ENCODE measurements at regions not wholly inside any gene's neighbourhood (a gene's known extent, or its start where the extent isn't known, plus 50 kb on each side); places are given as distances from the start of the nearest gene placed in this dataset.

DNA sequence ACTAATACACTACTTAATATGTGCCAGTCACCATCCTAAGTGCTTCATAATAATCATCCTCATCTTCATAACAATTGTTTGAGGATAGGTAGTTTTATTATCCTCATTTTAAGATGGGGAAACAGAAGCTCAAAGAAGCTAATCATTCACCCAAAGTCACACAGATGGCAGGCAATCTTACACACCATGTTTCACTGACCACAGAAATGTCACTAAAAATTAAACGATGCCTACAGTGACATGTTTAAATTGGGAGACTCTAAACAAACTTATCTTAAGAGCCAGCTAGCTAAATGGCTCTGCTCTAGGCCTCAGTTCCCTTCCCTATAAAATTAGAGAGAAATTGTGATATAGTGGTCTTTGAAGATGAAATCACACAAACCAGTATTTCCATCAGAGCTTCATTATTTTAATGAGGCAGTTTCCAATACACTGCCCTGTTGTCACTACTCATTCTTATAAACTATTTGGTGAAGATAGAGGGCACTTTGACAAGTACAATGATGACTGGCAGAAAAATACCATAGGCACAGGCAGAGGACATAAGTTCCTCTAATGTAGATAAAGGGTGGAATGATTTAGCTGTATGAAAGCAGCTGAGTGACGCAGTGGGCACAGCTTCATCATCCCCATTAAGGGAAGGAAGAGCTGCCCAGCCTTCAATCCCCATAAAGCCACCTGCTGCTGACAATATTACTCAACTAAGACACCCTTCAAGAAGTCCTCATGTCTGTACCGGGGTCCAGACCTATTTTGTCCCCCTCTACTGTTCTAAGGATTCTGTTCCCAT lies 224.1 kb downstream of the ACTL7B start:
- H3K4me3 ChIP-seq = no peak overlapping the region
- DNase-seq = no peak
- H3K4me1 ChIP-seq (replicated peaks in 1 of 2) = no peaks in the 10 kb centered on the region
- no peaks in the 10 kb centered on the region for H3K27me3 ChIP-seq
- intact Hi-C loops (cut with DNase I) = no loop called here
- H3K36me3 ChIP-seq (replicated peaks in 1 of 2) = no peaks in the 10 kb centered on the region
- 68 to 79% (median 74%) methylated on average over 3 of the region's 3 CpGs for WGBS, 4 donors
- no peak overlapping the region for H3K27ac ChIP-seq
- TF ChIP-seq, protein P1, sequence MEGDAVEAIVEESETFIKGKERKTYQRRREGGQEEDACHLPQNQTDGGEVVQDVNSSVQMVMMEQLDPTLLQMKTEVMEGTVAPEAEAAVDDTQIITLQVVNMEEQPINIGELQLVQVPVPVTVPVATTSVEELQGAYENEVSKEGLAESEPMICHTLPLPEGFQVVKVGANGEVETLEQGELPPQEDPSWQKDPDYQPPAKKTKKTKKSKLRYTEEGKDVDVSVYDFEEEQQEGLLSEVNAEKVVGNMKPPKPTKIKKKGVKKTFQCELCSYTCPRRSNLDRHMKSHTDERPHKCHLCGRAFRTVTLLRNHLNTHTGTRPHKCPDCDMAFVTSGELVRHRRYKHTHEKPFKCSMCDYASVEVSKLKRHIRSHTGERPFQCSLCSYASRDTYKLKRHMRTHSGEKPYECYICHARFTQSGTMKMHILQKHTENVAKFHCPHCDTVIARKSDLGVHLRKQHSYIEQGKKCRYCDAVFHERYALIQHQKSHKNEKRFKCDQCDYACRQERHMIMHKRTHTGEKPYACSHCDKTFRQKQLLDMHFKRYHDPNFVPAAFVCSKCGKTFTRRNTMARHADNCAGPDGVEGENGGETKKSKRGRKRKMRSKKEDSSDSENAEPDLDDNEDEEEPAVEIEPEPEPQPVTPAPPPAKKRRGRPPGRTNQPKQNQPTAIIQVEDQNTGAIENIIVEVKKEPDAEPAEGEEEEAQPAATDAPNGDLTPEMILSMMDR (IDR thresholded peaks at IDR 0.05) = no peak
- TF ChIP-seq POLR2A (IDR thresholded peaks at IDR 0.05) = no peak
- H3K9me3 ChIP-seq (replicated peaks in 1 of 3) = no peaks in the 10 kb centered on the region

DNA sequence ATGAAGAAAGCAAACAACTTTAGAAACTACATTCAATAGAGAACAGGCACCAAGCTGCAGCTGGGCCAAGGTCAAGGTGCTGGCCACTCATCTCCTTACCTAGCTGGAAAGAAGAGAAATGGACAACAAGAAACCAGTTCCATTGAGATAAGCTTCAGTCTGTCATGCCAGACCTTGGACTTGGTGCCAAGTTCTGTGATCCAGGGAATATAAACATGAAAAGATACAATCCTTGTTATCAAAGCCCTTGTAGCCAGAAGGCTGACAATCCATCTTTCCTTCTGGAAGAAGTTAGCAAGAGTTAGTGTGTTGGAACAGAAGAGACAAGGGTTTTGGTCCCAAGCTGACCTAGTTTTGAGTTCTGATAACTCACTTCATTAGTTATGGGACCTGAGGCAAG lies 227.5 kb downstream of the ACTL7B start:
- no peak overlapping the region for H3K27ac ChIP-seq
- intact Hi-C loops (cut with DNase I) = no loop called here

DNA sequence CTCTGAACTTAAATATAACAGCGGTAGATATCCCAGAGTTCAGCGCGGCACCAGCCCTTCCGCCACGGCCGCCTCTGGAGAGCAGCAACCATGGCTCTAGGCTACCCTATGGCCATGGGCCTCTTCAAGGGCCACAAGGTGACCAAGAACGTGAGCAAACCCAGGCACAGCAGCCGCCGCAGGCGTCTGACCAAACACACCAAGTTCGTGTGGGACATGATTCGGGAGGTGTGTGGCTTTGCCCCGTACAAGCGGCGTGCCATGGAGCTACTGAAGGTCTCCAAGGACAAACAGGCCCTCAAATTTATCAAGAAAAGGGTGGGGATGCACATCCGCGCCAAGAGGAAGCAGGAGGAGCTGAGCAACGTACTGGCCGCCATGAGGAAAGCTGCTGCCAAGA lies 229.0 kb downstream of the ACTL7B start:
- H3K27me3 ChIP-seq = no peaks in the 10 kb centered on the region
- no peak for DNase-seq
- no peaks in the 10 kb centered on the region for H3K4me1 ChIP-seq (replicated peaks in 1 of 2)
- H3K27ac ChIP-seq = no peak overlapping the region
- no peak overlapping the region for H3K4me3 ChIP-seq
- no peaks in the 10 kb centered on the region for H3K9me3 ChIP-seq (replicated peaks in 1 of 3)
- intact Hi-C loops (cut with DNase I) = no loop called here
- TF ChIP-seq POLR2A (IDR thresholded peaks at IDR 0.05) = no peak
- TF ChIP-seq, protein P1 (IDR thresholded peaks at IDR 0.05) = no peak
- WGBS, 4 donors = 94 to 98% (median 96%) methylated on average over 18 to 19 of the region's 19 CpGs
- no peaks in the 10 kb centered on the region for H3K36me3 ChIP-seq (replicated peaks in 1 of 2)

More for the DNA sequence above, 227.5 kb downstream of the ACTL7B start:
- no peaks in the 10 kb centered on the region for H3K27me3 ChIP-seq
- no peak overlapping the region for H3K4me3 ChIP-seq
- H3K36me3 ChIP-seq (replicated peaks in 1 of 2) = no peaks in the 10 kb centered on the region
- no peak for TF ChIP-seq POLR2A (IDR thresholded peaks at IDR 0.05)
- TF ChIP-seq, protein P1 (IDR thresholded peaks at IDR 0.05) = no peak
- H3K9me3 ChIP-seq (replicated peaks in 1 of 3) = no peaks in the 10 kb centered on the region
- no peaks in the 10 kb centered on the region for H3K4me1 ChIP-seq (replicated peaks in 1 of 2)
- peak in 6 of 7 donors; percentile 25 to 61 (median 49) for DNase-seq

DNA sequence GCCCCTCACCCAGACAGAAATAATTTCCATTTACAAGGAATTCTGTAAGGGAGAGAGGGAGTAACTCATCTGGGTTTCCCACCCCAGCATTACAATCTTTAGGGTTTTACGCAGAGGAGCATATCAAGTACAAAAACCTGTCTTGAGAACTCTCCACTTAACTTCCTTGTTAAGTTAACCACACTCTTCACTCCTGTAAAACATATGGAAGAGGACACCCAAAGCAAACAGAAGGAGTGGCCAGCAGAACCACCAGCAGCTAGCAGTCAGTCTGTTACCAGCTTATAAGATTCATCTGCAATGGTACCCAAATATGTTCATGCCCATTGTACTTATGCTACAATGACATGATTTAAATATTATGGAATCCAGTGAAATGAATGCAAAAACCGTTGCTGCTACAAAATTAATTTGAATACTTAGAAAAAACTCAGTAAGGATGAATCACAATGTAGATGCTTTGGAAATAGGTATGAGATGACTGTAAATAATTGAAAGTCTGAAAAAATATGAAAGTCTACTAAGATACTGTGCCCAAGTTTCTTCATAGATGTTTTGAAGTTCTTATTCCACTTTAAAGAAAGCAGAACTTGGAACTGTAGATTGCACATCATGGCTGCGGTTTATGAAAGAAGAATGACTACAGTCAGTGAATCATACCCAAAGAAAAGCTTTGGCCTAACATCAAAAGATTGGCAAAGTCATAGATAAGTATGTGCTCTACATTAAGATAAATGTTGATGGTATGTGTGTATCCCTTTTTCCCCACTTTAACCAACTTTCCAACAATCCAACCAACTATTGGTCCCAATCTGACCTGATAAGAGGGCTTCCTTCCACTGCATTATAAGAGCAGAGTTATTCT lies 233.6 kb downstream of the ACTL7B start:
- WGBS, 4 donors = 57 to 63% (median 61%) methylated on average over 3 of the region's 3 CpGs
- Histone ChIP-seq H3K4me1 (replicated peaks in 1 of 2) (no peaks in the 10 kb centered on the region), H3K36me3 (replicated peaks in 1 of 2) (no peaks in the 10 kb centered on the region), H3K9me3 (replicated peaks in 1 of 3) (no peaks in the 10 kb centered on the region), H3K27me3 (no peaks in the 10 kb centered on the region), H3K27ac (no peak overlapping the region), H3K4me3 (no peak overlapping the region)
- DNase-seq = no peak
- intact Hi-C loops (cut with DNase I) = no loop called here
- TF ChIP-seq, protein P1 (IDR thresholded peaks at IDR 0.05) = no peak
- TF ChIP-seq POLR2A (IDR thresholded peaks at IDR 0.05) = no peak

All from adrenal gland (tissue), 9 donors.